ENCODE measurements at regions not wholly inside any gene's neighbourhood (a gene's known extent, or its start where the extent isn't known, plus 50 kb on each side); places are given as distances from the start of the nearest gene placed in this dataset.

DNA sequence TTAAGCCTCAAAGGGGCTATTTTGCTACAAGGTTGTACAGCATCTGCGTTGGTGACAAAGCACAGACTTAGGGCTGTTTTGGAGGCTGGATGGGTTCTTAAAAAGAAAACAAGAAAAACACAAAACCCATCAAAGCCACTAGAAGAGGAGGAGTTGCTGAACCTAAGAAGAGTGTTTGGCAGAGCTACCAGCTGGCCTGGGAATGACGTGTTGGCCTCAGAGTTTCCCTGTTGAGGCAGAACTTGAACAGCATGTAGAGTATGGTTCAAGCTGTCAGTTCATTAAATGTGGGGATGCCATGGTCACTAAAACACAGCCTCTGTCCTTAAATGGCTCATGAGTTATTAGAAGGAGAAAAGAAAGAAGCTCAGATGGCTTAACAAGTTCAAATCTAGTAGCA, 162.5 kb downstream of the TTC32 start:
- H3K9me3 ChIP-seq (replicated peaks in 1 of 3) = no peaks in the 10 kb centered on the region
- intact Hi-C loops (cut with DNase I) = no loop called here
- H3K4me1 ChIP-seq (replicated peaks in 1 of 2) = no peaks in the 10 kb centered on the region
- H3K27ac ChIP-seq = no peak overlapping the region
- no peak overlapping the region for H3K4me3 ChIP-seq
- WGBS, 4 donors = 65 to 85% (median 72%) methylated on average over 2 of the region's 2 CpGs
- DNase-seq = no peak
- TF ChIP-seq POLR2A (IDR thresholded peaks at IDR 0.05) = no peak
- TF ChIP-seq, protein P1, sequence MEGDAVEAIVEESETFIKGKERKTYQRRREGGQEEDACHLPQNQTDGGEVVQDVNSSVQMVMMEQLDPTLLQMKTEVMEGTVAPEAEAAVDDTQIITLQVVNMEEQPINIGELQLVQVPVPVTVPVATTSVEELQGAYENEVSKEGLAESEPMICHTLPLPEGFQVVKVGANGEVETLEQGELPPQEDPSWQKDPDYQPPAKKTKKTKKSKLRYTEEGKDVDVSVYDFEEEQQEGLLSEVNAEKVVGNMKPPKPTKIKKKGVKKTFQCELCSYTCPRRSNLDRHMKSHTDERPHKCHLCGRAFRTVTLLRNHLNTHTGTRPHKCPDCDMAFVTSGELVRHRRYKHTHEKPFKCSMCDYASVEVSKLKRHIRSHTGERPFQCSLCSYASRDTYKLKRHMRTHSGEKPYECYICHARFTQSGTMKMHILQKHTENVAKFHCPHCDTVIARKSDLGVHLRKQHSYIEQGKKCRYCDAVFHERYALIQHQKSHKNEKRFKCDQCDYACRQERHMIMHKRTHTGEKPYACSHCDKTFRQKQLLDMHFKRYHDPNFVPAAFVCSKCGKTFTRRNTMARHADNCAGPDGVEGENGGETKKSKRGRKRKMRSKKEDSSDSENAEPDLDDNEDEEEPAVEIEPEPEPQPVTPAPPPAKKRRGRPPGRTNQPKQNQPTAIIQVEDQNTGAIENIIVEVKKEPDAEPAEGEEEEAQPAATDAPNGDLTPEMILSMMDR (IDR thresholded peaks at IDR 0.05) = no peak
- H3K27me3 ChIP-seq = peaks cover 4% of the 10 kb centered on the region
- H3K36me3 ChIP-seq (replicated peaks in 1 of 2) = no peaks in the 10 kb centered on the region

DNA sequence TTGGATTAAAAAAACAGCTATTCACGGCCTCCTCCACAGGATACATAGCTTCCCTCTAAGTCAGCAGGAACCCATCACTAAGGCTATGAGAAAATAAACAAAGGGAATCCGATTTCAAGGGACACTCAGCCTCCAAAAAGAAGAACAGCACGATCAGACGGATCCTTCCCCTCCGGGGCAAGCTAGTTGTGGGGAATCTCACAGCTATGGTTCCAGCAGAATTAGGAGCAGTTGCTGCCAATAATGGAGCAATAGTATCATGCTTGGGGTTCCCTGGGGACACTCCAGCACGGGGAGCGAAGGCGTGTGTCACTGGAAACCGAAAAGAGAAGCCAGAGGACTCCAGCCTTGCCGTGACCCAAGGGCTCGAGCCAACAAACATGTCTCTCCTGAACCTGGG, 163.1 kb downstream of the TTC32 start:
- H3K9me3 ChIP-seq (replicated peaks in 1 of 3) = no peaks in the 10 kb centered on the region
- H3K27ac ChIP-seq = no peak overlapping the region
- H3K4me3 ChIP-seq = no peak overlapping the region
- H3K36me3 ChIP-seq (replicated peaks in 1 of 2) = no peaks in the 10 kb centered on the region
- TF ChIP-seq, protein P1 (IDR thresholded peaks at IDR 0.05) = no peak
- H3K4me1 ChIP-seq (replicated peaks in 1 of 2) = no peaks in the 10 kb centered on the region
- peaks cover 4% of the 10 kb centered on the region for H3K27me3 ChIP-seq
- intact Hi-C loops (cut with DNase I) = no loop called here
- peak in 2 of 7 donors; percentile 17 to 58 for DNase-seq
- 63 to 69% (median 67%) methylated on average over 11 of the region's 11 CpGs for WGBS, 4 donors

DNA sequence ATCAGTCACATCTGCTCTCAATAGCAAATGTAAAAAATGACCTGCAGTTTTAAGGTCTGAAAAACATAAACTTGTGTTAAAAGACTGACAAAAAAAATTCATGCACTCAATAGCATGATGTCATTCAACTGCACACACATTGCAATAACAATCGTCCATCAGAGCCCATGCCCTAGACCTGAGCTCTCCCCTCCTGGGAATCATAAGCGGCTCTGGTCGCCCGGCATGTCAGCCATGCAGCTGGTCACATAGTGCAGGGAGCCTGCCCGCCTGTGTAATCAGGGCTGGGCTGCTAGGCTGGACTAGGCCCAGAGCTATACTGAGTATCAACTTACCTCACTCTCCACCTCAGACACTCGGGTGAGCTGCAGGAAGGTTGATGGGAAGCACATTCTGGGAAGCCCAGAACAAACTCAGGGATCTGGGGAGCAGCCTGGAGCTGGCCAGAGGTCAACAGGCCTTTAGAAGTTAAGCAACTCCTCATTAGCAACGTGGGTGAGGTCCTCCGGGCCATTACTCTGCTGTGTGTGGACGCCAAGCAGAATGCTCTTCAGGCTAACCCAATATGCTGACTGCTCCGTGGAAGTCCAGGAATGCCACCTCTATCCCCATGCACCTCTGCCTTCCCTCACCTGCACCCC, 165.5 kb downstream of the TTC32 start:
- peaks cover 4% of the 10 kb centered on the region for H3K27me3 ChIP-seq
- TF ChIP-seq, protein P1 (IDR thresholded peaks at IDR 0.05) = no peak
- TF ChIP-seq POLR2A (IDR thresholded peaks at IDR 0.05) = no peak
- no peaks in the 10 kb centered on the region for H3K36me3 ChIP-seq (replicated peaks in 1 of 2)
- H3K4me1 ChIP-seq (replicated peaks in 1 of 2) = peaks cover 0 to 4% of the 10 kb centered on the region in 2 donors
- intact Hi-C loops (cut with DNase I) = no loop called here
- H3K9me3 ChIP-seq (replicated peaks in 1 of 3) = no peaks in the 10 kb centered on the region
- H3K4me3 ChIP-seq = no peak overlapping the region
- 72 to 82% (median 74%) methylated on average over 6 to 10 of the region's 10 CpGs for WGBS, 4 donors
- no peak for DNase-seq
- H3K27ac ChIP-seq = no peak overlapping the region

DNA sequence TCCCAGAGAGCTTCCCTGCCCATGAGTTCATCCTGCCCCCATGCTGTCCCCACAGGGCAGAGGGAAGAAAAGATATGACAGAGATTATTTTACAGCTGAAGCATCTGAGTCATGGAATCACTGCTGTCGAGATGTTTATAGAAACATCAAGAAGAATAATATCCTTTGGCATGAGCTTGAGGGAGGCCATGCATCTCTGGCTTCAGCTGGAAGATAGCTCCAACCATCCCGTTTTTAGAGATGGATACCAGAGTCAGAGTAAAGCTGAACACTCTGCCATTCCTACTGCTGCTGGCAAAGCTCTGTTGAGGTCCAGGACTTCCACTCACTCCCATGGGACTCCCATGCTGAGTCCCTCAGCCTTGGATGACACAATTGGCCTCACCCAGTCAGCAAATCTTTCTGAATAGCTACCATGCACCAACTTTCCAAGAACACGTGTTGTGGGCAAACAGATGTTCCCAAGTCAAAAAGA, 167.8 kb downstream of the TTC32 start:
- TF ChIP-seq, protein P1 (IDR thresholded peaks at IDR 0.05) = no peak
- TF ChIP-seq POLR2A (IDR thresholded peaks at IDR 0.05) = no peak
- H3K27ac ChIP-seq = no peak overlapping the region
- no peaks in the 10 kb centered on the region for H3K36me3 ChIP-seq (replicated peaks in 1 of 2)
- H3K27me3 ChIP-seq = peaks cover 4% of the 10 kb centered on the region
- H3K4me1 ChIP-seq (replicated peaks in 1 of 2) = peaks cover 0 to 4% of the 10 kb centered on the region in 2 donors
- H3K9me3 ChIP-seq (replicated peaks in 1 of 3) = no peaks in the 10 kb centered on the region
- 39 to 49% (median 44%) methylated on average over 3 of the region's 3 CpGs for WGBS, 4 donors
- H3K4me3 ChIP-seq = no peak overlapping the region
- intact Hi-C loops (cut with DNase I) = no loop called here
- peak in 3 of 7 donors; percentile 9 to 28 (median 17) for DNase-seq

All from adrenal gland (tissue), 9 donors.